Neural crest cell (in vitro differentiated cells): ENCODE measurements at regions not wholly inside any gene's neighbourhood (a gene's known extent, or its start where the extent isn't known, plus 50 kb on each side); places are given as distances from the start of the nearest gene placed in this dataset.

Experiments
- DNase-seq: peaks from one replicate; pipeline ENCODE4 v3.0.0; 2021; ENCODE audit warnings: low read depth, mixed read lengths, low spot score
- H3K27ac Mint-ChIP-seq: one replicate; pipeline ENCODE4 v1.8.0; 2021; ENCODE audit warnings: mild to moderate bottlenecking, mixed read lengths; ENCODE audit not compliant: unreplicated experiment
- H3K27me3 Mint-ChIP-seq: 2 replicates; pipeline ENCODE4 v1.8.0; 2021; ENCODE audit warnings: low read depth, mild to moderate bottlenecking, mixed read lengths
- H3K36me3 Mint-ChIP-seq: 2 replicates; pipeline ENCODE4 v1.8.0; 2021; ENCODE audit warnings: low read depth, mild to moderate bottlenecking, mixed read lengths
- H3K4me1 Mint-ChIP-seq: 2 replicates; pipeline ENCODE4 v1.8.0; 2021; ENCODE audit warnings: mixed read lengths
- H3K4me3 Mint-ChIP-seq: one replicate; pipeline ENCODE4 v1.8.0; 2021; ENCODE audit warnings: mild to moderate bottlenecking, mixed read lengths
- H3K9me3 Mint-ChIP-seq: 2 replicates; pipeline ENCODE4 v1.8.0; 2021; ENCODE audit warnings: mixed read lengths
- TF ChIP-seq, protein P1 (sequence below): fragments of 200-600 bp; sonication (generic); conservative IDR thresholded peaks from 2 replicates; pipeline ENCODE4 v1.5.0; 2021; ENCODE audit warnings: antibody characterized with exemption, mild to moderate bottlenecking

- DNase-seq: no peak
- no peak overlapping the region for H3K27ac Mint-ChIP-seq
- peaks cover 4% of the 10 kb centered on the region for H3K36me3 Mint-ChIP-seq
- H3K9me3 Mint-ChIP-seq: peaks cover 4% of the 10 kb centered on the region
- TF ChIP-seq, protein P1, sequence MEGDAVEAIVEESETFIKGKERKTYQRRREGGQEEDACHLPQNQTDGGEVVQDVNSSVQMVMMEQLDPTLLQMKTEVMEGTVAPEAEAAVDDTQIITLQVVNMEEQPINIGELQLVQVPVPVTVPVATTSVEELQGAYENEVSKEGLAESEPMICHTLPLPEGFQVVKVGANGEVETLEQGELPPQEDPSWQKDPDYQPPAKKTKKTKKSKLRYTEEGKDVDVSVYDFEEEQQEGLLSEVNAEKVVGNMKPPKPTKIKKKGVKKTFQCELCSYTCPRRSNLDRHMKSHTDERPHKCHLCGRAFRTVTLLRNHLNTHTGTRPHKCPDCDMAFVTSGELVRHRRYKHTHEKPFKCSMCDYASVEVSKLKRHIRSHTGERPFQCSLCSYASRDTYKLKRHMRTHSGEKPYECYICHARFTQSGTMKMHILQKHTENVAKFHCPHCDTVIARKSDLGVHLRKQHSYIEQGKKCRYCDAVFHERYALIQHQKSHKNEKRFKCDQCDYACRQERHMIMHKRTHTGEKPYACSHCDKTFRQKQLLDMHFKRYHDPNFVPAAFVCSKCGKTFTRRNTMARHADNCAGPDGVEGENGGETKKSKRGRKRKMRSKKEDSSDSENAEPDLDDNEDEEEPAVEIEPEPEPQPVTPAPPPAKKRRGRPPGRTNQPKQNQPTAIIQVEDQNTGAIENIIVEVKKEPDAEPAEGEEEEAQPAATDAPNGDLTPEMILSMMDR: no peak
- peaks cover 9% of the 10 kb centered on the region for H3K4me1 Mint-ChIP-seq
- no peak overlapping the region for H3K4me3 Mint-ChIP-seq
- peaks cover 13% of the 10 kb centered on the region for H3K27me3 Mint-ChIP-seq
Measured at GRCh38 chr9:90449213-90449925, 193.3 kb downstream of the DIRAS2 start.

- peaks cover 6% of the 10 kb centered on the region for H3K27me3 Mint-ChIP-seq
- peaks cover 4% of the 10 kb centered on the region for H3K36me3 Mint-ChIP-seq
- TF ChIP-seq, protein P1: no peak
- H3K4me1 Mint-ChIP-seq: no peaks in the 10 kb centered on the region
- peaks cover 4% of the 10 kb centered on the region for H3K9me3 Mint-ChIP-seq
- H3K4me3 Mint-ChIP-seq: no peak overlapping the region
- DNase-seq: no peak
- no peak overlapping the region for H3K27ac Mint-ChIP-seq
Measured at GRCh38 chr9:90451804-90452203, 190.8 kb downstream of the DIRAS2 start.

- no peaks in the 10 kb centered on the region for H3K36me3 Mint-ChIP-seq
- no peak overlapping the region for H3K27ac Mint-ChIP-seq
- H3K9me3 Mint-ChIP-seq: peaks cover 4% of the 10 kb centered on the region
- no peak for DNase-seq
- H3K27me3 Mint-ChIP-seq: no peaks in the 10 kb centered on the region
- TF ChIP-seq, protein P1: no peak
- H3K4me3 Mint-ChIP-seq: no peak overlapping the region
- peaks cover 3% of the 10 kb centered on the region for H3K4me1 Mint-ChIP-seq
Measured at GRCh38 chr9:90455316-90455715, 187.3 kb downstream of the DIRAS2 start.

GRCh38 chr9:90457386-90458190 lies 185.0 kb downstream of the DIRAS2 start:
- Mint-ChIP-seq H3K27me3 (no peaks in the 10 kb centered on the region), H3K4me1 (peaks cover 3% of the 10 kb centered on the region), H3K9me3 (peaks cover 7% of the 10 kb centered on the region), H3K27ac (no peak overlapping the region), H3K36me3 (peaks cover 2% of the 10 kb centered on the region), H3K4me3 (no peak overlapping the region)
- TF ChIP-seq, protein P1: no peak
- no peak for DNase-seq

GRCh38 chr9:90458485-90458884 lies 184.1 kb downstream of the DIRAS2 start:
- Mint-ChIP-seq H3K27me3 (no peaks in the 10 kb centered on the region), H3K4me3 (no peak overlapping the region), H3K36me3 (peaks cover 2% of the 10 kb centered on the region), H3K9me3 (peaks cover 7% of the 10 kb centered on the region), H3K4me1 (peaks cover 3% of the 10 kb centered on the region), H3K27ac (no peak overlapping the region)
- DNase-seq: no peak
- TF ChIP-seq, protein P1: peak; percentile 45
